GM19397 (cell line): ENCODE measurements at regions not wholly inside any gene's neighbourhood (a gene's known extent, or its start where the extent isn't known, plus 50 kb on each side); places are given as distances from the start of the nearest gene placed in this dataset.
"Not testable (repeated sequence)": the region's sequence is repeated elsewhere in the genome, so short reads cannot be mapped to it uniquely, and the experiment has no call there.

Source experiments
- ATAC-seq: cut with Tn5 transposase; IDR thresholded peaks from one replicate; pipeline ENCODE4 v1.9.1; 2021; ENCODE audit warnings: mild to moderate bottlenecking, moderate library complexity; ENCODE audit not compliant: unreplicated experiment

GRCh38 chr7:109696723-109697122 lies 1127.0 kb downstream of the DNAJB9 start:
- ATAC-seq, result no peak

GRCh38 chr7:109699661-109700060 lies 1130.0 kb downstream of the DNAJB9 start:
- no peak for ATAC-seq

- no peak for ATAC-seq
Measured at GRCh38 chr7:109713366-109713765, 1143.7 kb downstream of the DNAJB9 start.

GRCh38 chr7:109719359-109719758 lies 1149.7 kb downstream of the DNAJB9 start:
- ATAC-seq, result not testable (repeated sequence)

GRCh38 chr7:109734601-109735000 lies 1164.9 kb downstream of the DNAJB9 start:
- no peak for ATAC-seq

GRCh38 chr7:109735881-109736280 lies 1166.2 kb downstream of the DNAJB9 start:
- ATAC-seq, result no peak

- no peak for ATAC-seq
Measured at GRCh38 chr7:109745677-109746410, 1176.2 kb downstream of the DNAJB9 start.

GRCh38 chr7:109751241-109751640 lies 1181.6 kb downstream of the DNAJB9 start:
- no peak for ATAC-seq

- no peak for ATAC-seq
Measured at GRCh38 chr7:109752068-109752467, 1182.4 kb downstream of the DNAJB9 start.

- ATAC-seq, result no peak
Measured at GRCh38 chr7:109757713-109758112, 1188.0 kb downstream of the DNAJB9 start.

- ATAC-seq, result no peak
Measured at GRCh38 chr7:109763611-109764010, 1193.9 kb downstream of the DNAJB9 start.

- no peak for ATAC-seq
Measured at GRCh38 chr7:109772161-109772560, 1202.5 kb downstream of the DNAJB9 start.

GRCh38 chr7:109782806-109783205 lies 1213.1 kb downstream of the DNAJB9 start:
- ATAC-seq, result no peak

- ATAC-seq, result no peak
Measured at GRCh38 chr7:109806548-109806947, 1236.9 kb downstream of the DNAJB9 start.

- ATAC-seq, result no peak
Measured at GRCh38 chr7:109821156-109821555, 1251.5 kb downstream of the DNAJB9 start.

- ATAC-seq, result no peak
Measured at GRCh38 chr7:109834851-109835250, 1256.1 kb upstream of the LRRN3 start.

- ATAC-seq, result no peak
Measured at GRCh38 chr7:109835577-109835976, 1255.3 kb upstream of the LRRN3 start.

- no peak for ATAC-seq
Measured at GRCh38 chr7:109836016-109836415, 1254.9 kb upstream of the LRRN3 start.

- no peak for ATAC-seq
Measured at GRCh38 chr7:109842386-109842785, 1248.5 kb upstream of the LRRN3 start.

- no peak for ATAC-seq
Measured at GRCh38 chr7:109844362-109844761, 1246.6 kb upstream of the LRRN3 start.

GRCh38 chr7:109864230-109864629 lies 1226.7 kb upstream of the LRRN3 start:
- no peak for ATAC-seq

GRCh38 chr7:109868215-109868860 lies 1222.6 kb upstream of the LRRN3 start:
- ATAC-seq, result no peak

- no peak for ATAC-seq
Measured at GRCh38 chr7:109873296-109873695, 1217.6 kb upstream of the LRRN3 start.
